ENCODE measurements at regions not wholly inside any gene's neighbourhood (a gene's known extent, or its start where the extent isn't known, plus 50 kb on each side); places are given as distances from the start of the nearest gene placed in this dataset.
"Not testable (repeated sequence)": the region's sequence is repeated elsewhere in the genome, so short reads cannot be mapped to it uniquely, and the experiment has no call there.

GRCh38 chr4:3894086-3894959, 128.1 kb downstream of the ADRA2C start:
- TF ChIP-seq, protein P1, sequence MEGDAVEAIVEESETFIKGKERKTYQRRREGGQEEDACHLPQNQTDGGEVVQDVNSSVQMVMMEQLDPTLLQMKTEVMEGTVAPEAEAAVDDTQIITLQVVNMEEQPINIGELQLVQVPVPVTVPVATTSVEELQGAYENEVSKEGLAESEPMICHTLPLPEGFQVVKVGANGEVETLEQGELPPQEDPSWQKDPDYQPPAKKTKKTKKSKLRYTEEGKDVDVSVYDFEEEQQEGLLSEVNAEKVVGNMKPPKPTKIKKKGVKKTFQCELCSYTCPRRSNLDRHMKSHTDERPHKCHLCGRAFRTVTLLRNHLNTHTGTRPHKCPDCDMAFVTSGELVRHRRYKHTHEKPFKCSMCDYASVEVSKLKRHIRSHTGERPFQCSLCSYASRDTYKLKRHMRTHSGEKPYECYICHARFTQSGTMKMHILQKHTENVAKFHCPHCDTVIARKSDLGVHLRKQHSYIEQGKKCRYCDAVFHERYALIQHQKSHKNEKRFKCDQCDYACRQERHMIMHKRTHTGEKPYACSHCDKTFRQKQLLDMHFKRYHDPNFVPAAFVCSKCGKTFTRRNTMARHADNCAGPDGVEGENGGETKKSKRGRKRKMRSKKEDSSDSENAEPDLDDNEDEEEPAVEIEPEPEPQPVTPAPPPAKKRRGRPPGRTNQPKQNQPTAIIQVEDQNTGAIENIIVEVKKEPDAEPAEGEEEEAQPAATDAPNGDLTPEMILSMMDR (IDR thresholded peaks at IDR 0.05; ENCODE audit: poor library complexity, severe bottlenecking), result not testable (repeated sequence)
- not testable (repeated sequence) for TF ChIP-seq POLR2AphosphoS5 (IDR thresholded peaks at IDR 0.05); EZH2 (IDR thresholded peaks at IDR 0.05; ENCODE audit: borderline replicate concordance, insufficient read depth, low read length, poor library complexity, severe bottlenecking); REST (IDR thresholded peaks at IDR 0.05; ENCODE audit: borderline replicate concordance); TAF1 (IDR thresholded peaks at IDR 0.05; ENCODE audit: low read depth); EP300 (conservative IDR thresholded peaks at IDR 0.05; ENCODE audit: poor library complexity, severe bottlenecking); RAD21 (conservative IDR thresholded peaks at IDR 0.05); SMC3 (conservative IDR thresholded peaks at IDR 0.05; ENCODE audit: poor library complexity)
